NCI-H345 (cell line): ENCODE measurements at regions not wholly inside any gene's neighbourhood (a gene's known extent, or its start where the extent isn't known, plus 50 kb on each side); places are given as distances from the start of the nearest gene placed in this dataset.

ENCODE experiments used
- DNase-seq: peaks from one replicate; lab custom pipeline; 2025; lab: John Stamatoyannopoulos, UW

GRCh38 chr5:3022665-3023064 lies 271.2 kb upstream of the IRX2 start:
- DNase-seq = no peak

GRCh38 chr5:3020426-3020825 lies 268.9 kb upstream of the IRX2 start:
- DNase-seq = no peak

DNA sequence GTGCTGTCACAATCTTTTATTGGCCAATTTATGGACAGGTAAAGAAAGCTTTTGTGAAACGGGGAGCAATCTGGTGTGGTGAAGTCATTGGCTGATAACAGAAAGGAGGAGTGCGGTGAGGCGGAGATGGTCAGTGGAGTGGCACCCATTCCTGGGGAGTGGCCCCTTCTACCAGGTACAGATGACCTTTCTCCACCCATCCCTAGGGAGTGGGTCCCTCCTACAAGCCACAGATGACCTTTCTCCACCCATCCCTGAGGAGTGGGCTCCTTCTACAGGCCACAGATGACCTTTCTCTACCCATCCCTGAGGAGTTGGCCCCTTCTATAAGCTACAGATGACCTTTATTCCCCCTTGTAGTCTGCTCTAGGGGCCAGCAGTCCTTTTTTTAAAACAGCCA lies 267.6 kb upstream of the IRX2 start:
- DNase-seq = no peak

GRCh38 chr5:3011764-3012017 lies 260.2 kb upstream of the IRX2 start:
- DNase-seq = no peak

DNA sequence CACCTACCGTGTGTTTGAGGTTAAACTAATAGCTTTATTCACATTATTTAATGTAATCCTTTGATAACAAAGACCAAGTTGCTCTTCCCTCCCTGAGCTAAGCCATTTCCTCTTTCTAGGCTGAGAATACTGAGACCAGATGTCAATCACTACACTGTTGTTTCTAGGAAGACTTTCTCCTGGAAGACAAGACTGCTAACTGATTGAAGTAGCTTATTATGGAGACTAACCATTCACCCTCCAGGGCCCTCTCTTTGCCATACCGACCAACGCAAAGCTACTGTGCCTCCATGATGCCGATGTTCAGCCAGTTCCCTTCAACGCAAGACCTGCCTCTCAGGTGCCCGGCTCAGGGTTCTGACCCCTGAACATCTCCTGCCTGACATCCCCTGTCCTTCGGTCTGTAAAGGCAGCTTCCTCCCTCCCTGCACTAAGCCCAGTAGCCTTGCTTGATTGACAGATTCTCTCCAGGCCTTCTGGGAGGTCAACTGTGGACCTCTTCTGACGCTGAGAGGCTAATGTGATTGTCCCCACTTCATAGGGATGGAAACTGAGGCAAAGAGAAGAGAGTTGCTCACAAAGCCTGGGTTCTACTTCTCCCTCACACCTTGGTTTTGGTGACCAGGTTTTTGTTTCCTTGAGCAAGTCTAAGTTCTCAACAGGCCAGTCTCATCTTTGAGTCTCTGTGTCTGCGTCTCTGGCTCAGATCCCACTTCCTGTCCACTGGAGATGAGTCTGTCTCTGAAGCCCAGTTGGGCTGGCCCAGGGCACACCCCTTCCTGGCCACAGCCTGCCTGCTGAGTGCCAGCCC lies 259.7 kb upstream of the IRX2 start:
- no peak for DNase-seq

DNA sequence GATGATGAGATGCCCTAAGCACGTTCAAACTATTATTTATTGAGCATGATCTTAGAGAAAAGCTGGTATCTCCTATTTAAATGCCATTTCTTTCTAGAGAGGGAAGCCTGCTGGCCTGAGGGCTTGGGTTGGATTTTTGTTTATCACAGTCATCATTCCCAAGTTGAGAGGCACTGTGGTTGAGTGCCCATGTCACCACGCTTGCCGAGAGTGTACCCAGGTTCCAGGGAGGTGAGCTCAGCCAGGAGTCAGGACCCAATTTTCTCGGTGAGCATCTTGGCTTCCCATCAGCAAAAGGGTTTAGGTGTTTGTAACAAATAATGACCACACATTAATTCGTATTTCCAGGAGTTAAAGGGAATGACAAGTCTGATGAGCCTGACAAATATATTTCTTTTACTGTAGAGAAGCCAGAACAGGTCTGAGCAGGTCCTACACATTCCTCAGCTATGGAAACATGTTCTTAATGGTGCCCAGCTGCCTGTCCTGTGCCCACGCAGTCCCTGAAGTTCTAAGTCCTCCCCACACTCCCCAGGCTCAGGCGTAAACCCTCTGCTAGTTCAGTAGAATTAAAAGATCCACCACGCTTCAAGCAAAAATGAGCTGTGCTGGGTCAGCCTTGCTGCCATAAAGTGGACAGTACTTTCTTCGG lies 258.9 kb upstream of the IRX2 start:
- no peak for DNase-seq

- DNase-seq = no peak
Measured at GRCh38 chr5:3009605-3010004, 258.1 kb upstream of the IRX2 start.

DNA sequence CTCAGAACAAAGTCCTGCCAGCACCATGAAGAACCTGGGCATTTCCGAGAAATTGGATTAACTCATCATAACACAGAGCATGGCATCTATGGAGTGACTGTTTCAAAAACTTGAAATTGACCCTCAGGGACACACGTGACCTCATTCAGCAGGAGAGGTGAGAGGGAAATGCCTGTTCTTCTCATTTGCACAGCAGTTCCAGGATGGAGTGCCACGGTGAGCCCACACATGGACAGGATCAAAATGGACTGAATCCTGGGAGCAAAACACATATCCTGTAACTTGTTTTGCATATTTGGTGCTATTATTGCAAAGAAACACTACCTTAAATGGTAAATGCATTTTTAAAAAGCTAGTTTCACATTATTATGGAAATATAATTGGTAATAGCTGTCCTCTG lies 256.1 kb upstream of the IRX2 start:
- DNase-seq = no peak

DNA sequence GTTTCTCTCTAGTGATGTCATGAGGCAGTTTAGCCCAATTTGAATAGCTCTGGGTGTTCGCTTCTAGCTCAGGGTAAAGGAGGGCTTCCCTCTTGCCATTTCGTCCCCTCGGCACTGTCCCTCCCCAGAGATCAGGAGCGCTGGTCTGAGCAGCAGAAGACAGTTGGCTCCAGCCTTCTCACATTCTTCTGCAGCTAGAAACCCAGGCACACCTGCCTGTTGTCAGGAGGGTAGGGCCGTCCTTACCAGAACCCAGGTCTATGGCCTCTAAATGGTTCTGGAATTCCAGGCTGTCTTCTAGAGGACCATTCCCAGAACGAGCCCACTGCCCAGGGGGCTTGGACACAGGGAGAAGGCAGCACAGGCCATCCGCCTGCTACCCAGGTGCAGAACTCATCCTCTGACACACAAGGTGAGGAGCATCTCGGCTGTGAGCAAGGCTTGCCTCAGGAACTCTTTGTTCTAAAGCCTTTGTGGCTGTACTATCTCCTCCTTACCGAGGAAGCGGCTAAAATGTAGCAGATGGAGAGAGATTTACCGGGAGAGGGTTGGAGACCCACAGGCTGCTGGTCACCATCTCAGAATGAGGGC lies 255.6 kb upstream of the IRX2 start:
- DNase-seq = no peak

- no peak for DNase-seq
Measured at GRCh38 chr5:3006526-3006925, 255.0 kb upstream of the IRX2 start.

DNA sequence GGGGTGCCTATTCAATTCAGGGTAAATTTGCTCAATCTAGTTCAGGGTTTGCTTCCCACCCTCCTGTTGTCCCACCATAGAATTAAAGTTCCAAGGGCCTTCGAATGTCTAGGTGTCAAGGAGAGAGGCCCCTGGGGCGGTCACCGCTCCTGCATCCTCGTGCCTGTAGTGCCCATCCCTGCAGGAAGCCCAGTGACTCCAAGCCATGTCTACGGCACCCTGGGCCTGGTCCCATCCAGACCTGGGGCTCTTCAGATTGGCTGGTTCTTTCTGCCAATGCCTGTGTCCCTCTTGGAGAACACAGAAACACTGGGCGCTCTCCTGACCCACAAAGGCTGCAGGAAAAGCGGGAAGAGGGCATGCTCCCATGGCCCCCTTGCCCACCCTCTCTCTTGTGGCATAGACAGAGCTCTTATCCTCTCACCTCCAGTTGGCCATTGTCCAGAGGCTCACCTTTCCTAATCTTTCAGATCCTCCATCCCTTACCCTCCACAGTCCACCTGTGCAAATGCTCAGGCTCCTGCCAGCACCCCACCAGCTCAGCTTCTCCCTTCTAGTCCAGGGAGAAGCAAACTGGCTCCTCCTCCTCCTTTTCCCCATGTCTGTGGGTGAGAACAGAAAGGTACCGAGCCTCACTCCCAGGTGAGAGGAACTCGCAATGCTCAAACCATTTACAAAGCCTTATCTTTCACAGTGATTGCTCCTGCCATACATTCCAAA lies 253.0 kb upstream of the IRX2 start:
- no peak for DNase-seq

DNA sequence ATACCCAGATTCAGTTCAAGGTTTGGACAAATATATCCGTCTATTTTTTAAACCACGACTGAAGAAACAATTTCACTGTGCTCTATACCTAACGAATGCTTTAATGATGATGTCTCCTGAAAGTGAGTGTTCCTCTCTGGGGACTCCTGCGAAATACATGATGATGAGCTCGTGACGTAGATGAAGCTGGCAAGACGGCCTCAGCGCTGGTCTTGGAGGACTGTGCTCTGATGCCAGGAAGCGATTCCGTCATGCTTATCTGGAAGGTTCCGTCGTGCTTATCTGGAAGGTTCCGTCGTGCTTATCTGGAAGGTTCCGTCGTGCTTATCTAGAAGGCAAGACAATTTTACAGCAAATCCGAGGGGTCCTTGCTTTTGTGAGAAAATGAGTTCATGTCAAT lies 250.8 kb upstream of the IRX2 start:
- no peak for DNase-seq

DNA sequence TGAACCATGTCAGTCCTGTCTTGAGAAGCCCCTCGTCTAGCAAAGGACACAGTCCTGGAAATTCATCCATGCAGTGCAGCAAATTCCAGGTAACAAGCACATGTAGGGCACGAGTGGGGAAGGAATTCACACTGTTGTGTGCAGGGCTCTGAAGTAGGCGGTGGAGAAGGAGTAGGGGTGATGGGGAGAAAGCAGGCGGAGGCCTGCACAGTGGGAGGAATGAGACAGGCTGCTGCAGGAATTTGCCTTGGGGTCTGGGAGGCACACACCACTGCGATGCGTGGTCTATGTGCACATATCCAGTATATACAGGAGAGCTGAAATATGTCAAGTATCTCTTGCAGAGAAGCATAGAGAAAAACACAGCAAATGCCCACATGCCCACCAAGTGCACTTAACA lies 249.2 kb upstream of the IRX2 start:
- no peak for DNase-seq

DNA sequence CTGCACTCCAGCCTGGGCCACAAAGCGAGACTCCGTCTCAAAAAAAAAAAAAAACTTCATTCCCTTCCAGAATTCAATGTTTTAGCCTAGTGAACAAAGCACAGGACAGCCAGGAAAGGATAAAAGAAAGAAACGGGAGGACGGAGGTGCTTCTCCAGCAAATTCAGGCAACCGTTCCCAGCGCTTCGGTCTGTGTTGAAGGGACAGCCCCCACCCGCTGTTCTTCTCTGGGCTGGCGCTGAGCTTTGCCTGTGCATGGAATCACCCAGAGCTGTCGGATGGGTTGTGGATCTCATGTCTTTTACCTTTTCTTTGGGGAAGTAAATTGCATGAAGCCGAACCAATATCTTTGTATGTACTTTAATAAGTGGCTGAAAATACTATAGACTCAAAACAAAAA lies 248.4 kb upstream of the IRX2 start:
- DNase-seq = no peak

DNA sequence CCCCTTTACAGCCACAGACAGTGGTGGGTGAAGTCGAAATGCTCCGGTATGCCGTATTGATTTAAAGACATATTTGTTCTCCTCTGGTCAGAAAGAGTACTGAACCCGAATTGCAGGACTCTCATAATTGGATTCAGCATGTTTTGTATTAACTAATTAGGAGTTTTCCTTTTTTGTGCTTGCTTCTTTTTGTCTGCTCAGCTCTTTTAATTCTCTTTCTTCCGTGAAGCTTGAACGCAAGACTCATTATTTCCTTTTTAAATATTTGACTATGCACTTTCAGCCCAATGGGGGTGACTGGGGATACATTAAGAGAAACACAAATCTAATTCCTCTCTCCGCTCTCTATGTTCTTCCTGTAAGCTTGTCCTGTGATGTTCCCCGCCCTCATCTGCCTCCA lies 246.6 kb upstream of the IRX2 start:
- DNase-seq = no peak

GRCh38 chr5:2997179-2997578 lies 245.7 kb upstream of the IRX2 start:
- no peak for DNase-seq

DNA sequence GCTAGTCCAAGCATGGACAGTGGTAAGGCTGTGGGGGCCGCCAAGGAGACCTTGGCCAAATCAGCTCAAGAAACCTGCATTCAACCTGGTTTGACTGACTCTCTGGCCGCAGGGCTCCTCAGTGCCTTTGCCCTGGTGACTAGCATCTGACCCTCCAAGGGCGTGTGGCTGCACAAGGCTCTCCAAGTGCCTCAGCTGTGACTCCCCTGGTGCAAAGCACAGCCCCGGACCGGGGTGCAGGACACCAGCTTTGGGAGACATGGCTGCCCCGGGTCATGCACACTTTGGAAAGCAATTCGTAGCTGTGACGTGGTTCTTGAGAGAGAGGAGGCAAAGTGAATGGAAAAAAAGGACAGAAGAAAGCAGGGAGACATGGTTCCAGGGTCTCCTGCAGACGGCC lies 245.2 kb upstream of the IRX2 start:
- no peak for DNase-seq

- no peak for DNase-seq
Measured at GRCh38 chr5:2996248-2996647, 244.8 kb upstream of the IRX2 start.

DNA sequence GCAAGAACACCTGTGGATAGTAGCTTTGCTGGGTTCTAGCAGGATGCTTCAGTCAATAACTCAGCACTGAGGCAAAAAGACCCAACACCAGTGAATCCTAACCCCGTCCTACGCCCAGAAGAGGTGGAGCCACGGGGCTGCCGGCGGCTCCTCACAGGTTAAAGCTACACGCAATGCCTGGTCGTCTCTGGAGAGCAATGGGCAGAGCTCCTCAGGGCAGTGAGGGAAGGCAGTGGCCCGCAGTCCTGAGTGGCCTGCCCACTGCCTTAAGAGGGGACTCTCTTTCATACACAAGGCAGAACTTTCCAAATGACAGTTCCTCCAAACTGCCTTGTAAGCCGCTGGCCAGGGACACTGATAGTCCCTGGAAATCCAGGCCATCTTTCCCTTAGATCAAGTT lies 244.2 kb upstream of the IRX2 start:
- no peak for DNase-seq

- DNase-seq = no peak
Measured at GRCh38 chr5:2995035-2995434, 243.6 kb upstream of the IRX2 start.

DNA sequence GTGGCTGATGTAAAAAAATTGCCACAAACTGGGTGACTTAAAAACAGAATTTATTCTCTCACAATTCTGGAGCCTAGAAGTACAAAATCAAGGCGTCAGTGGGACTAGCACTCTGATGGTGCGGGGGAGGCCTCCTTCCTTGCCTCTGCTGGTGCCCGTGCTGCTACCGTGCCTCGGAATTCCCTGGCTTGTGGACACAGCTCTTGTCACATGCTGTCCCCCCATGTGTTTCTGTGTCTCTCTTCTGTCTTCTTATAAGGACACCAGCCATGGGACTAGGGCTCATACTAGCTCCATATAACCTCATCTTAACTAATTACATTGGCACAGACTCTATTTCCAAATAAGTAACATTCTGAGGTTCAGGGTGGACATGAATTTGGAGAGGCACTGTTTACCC lies 242.3 kb upstream of the IRX2 start:
- no peak for DNase-seq

DNA sequence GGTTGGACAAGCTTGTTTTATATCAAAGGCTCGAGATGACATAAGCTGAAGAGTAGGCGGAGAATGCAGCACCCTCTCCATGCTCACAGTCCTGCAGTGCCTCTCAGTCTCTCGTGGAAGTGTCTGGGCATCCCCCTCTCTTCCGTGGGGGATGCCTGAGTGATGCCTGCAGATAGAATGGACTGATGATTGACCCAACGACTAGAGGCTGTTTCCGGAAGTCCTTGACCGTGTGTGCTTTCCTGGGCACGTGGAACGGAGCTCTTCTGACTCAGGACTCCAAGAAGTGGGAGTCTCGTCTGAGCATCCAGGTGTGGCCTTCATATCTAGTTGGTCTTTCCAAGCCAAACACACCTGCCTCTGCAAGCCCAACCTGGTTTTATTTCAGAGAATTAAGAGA lies 241.8 kb upstream of the IRX2 start:
- no peak for DNase-seq

GRCh38 chr5:2992806-2993205 lies 241.3 kb upstream of the IRX2 start:
- DNase-seq = no peak
